ENCODE measurements at regions not wholly inside any gene's neighbourhood (a gene's known extent, or its start where the extent isn't known, plus 50 kb on each side); places are given as distances from the start of the nearest gene placed in this dataset.

- H3K36me3 ChIP-seq, result no peaks in the 10 kb centered on the region
- H3K9me3 ChIP-seq (ENCODE audit: low read depth), result no peaks in the 10 kb centered on the region
- no peaks in the 10 kb centered on the region for H3K4me1 ChIP-seq (ENCODE audit: low read depth)
- no peak for TF ChIP-seq CTCF (IDR thresholded peaks at IDR 0.05; ENCODE audit: low read depth, low read length)
- no peak overlapping the region for H3K4me3 ChIP-seq
- no peaks in the 10 kb centered on the region for H3K27me3 ChIP-seq
- no peak overlapping the region for H3K27ac ChIP-seq
- no peak for DNase-seq (ENCODE audit: low read depth in 1 of 2, low spot score in 1 of 2)
Measured at GRCh38 chr22:48307931-48308330, 1519.7 kb downstream of the BRD1 start.

- H3K9me3 ChIP-seq (ENCODE audit: low read depth), result no peaks in the 10 kb centered on the region
- H3K36me3 ChIP-seq, result no peaks in the 10 kb centered on the region
- no peak overlapping the region for H3K27ac ChIP-seq
- H3K27me3 ChIP-seq, result no peaks in the 10 kb centered on the region
- no peak for TF ChIP-seq CTCF (IDR thresholded peaks at IDR 0.05; ENCODE audit: low read depth, low read length)
- H3K4me1 ChIP-seq (ENCODE audit: low read depth), result no peaks in the 10 kb centered on the region
- H3K4me3 ChIP-seq, result no peak overlapping the region
- DNase-seq (ENCODE audit: low read depth in 1 of 2, low spot score in 1 of 2), result no peak
Measured at GRCh38 chr22:48306785-48307510, 1520.7 kb downstream of the BRD1 start.

GRCh38 chr22:48306284-48306683 is 1521.4 kb downstream of the BRD1 start:
- no peak for DNase-seq (ENCODE audit: low read depth in 1 of 2, low spot score in 1 of 2)
- Histone ChIP-seq H3K27ac (no peak overlapping the region), H3K9me3 (ENCODE audit: low read depth) (no peaks in the 10 kb centered on the region), H3K4me1 (ENCODE audit: low read depth) (no peaks in the 10 kb centered on the region), H3K4me3 (no peak overlapping the region), H3K27me3 (no peaks in the 10 kb centered on the region), H3K36me3 (no peaks in the 10 kb centered on the region)
- TF ChIP-seq CTCF (IDR thresholded peaks at IDR 0.05; ENCODE audit: low read depth, low read length), result no peak

- Histone ChIP-seq H3K27ac (no peak overlapping the region), H3K27me3 (no peaks in the 10 kb centered on the region), H3K4me3 (no peak overlapping the region), H3K4me1 (ENCODE audit: low read depth) (no peaks in the 10 kb centered on the region), H3K36me3 (no peaks in the 10 kb centered on the region), H3K9me3 (ENCODE audit: low read depth) (no peaks in the 10 kb centered on the region)
- no peak for TF ChIP-seq CTCF (IDR thresholded peaks at IDR 0.05; ENCODE audit: low read depth, low read length)
- no peak for DNase-seq (ENCODE audit: low read depth in 1 of 2, low spot score in 1 of 2)
Measured at GRCh38 chr22:48305726-48306235, 1521.9 kb downstream of the BRD1 start.

- no peak for DNase-seq (ENCODE audit: low read depth in 1 of 2, low spot score in 1 of 2)
- TF ChIP-seq CTCF (IDR thresholded peaks at IDR 0.05; ENCODE audit: low read depth, low read length), result no peak
- no peaks in the 10 kb centered on the region for H3K4me1 ChIP-seq (ENCODE audit: low read depth)
Measured at GRCh38 chr22:48303369-48303725, 1524.3 kb downstream of the BRD1 start.

More at GRCh38 chr22:48303369-48303725, 1524.3 kb downstream of the BRD1 start:
- Histone ChIP-seq H3K9me3 (ENCODE audit: low read depth) (no peaks in the 10 kb centered on the region), H3K4me3 (no peak overlapping the region), H3K27ac (no peak overlapping the region), H3K27me3 (no peaks in the 10 kb centered on the region), H3K36me3 (no peaks in the 10 kb centered on the region)
